H9 (cell line): ENCODE measurements at regions not wholly inside any gene's neighbourhood (a gene's known extent, or its start where the extent isn't known, plus 50 kb on each side); places are given as distances from the start of the nearest gene placed in this dataset.

ENCODE experiments used
- DNase-seq: peaks from one replicate; pipeline ENCODE4 v3.0.0-alpha.2; 2017
- H2AFZ ChIP-seq: one replicate; pipeline ENCODE4 v1.6.1; 2013; ENCODE audit warnings: mild to moderate bottlenecking, low read length, control low read depth, moderate library complexity
- H2AK5ac ChIP-seq: 2 replicates; pipeline ENCODE4 v1.6.1; 2013; ENCODE audit warnings: low read length, control low read depth, mixed read lengths; ENCODE audit not compliant: insufficient read length
- H2BK120ac ChIP-seq: one replicate; pipeline ENCODE4 v1.6.1; 2013; ENCODE audit warnings: low read depth, mild to moderate bottlenecking, low read length, control low read depth, inconsistent platforms; ENCODE audit not compliant: poor library complexity, severe bottlenecking
- H2BK12ac ChIP-seq: 2 replicates; pipeline ENCODE4 v1.6.1; 2013; ENCODE audit warnings: low read length, control low read depth, mixed read lengths, low read depth; ENCODE audit not compliant: insufficient read length
- H2BK15ac ChIP-seq: 2 replicates; pipeline ENCODE4 v1.6.1; 2013; ENCODE audit warnings: low read depth, low read length, control low read depth
- H2BK20ac ChIP-seq: one replicate; pipeline ENCODE4 v1.6.1; 2013; ENCODE audit warnings: low read depth, mild to moderate bottlenecking, low read length, control low read depth, inconsistent platforms; ENCODE audit not compliant: poor library complexity, severe bottlenecking
- H2BK5ac ChIP-seq: 2 replicates; pipeline ENCODE4 v1.6.1; 2013; ENCODE audit warnings: low read length, control low read depth, mixed read lengths; ENCODE audit not compliant: insufficient read length
- H3K14ac ChIP-seq: 2 replicates; pipeline ENCODE4 v1.6.1; 2013; ENCODE audit warnings: low read length, control low read depth; ENCODE audit not compliant: insufficient read depth
- H3K18ac ChIP-seq: 2 replicates; pipeline ENCODE4 v1.6.1; 2013; ENCODE audit warnings: low read depth, mild to moderate bottlenecking, mixed read lengths, low read length, control low read depth; ENCODE audit not compliant: insufficient read length
- H3K23ac ChIP-seq: 2 replicates; pipeline ENCODE4 v1.6.1; 2013; ENCODE audit warnings: low read length, control low read depth, mixed read lengths, low read depth; ENCODE audit not compliant: insufficient read length
- H3K23me2 ChIP-seq: 2 replicates; pipeline ENCODE4 v1.6.1; 2013; ENCODE audit warnings: low read depth, mild to moderate bottlenecking, mixed read lengths, low read length, control low read depth; ENCODE audit not compliant: insufficient read length, poor library complexity, severe bottlenecking
- H3K27ac ChIP-seq: 2 replicates; pipeline ENCODE4 v1.5.1; 2013; ENCODE audit warnings: low read length, control low read depth, mixed read lengths, low read depth; ENCODE audit not compliant: insufficient read length
- H3K27me3 ChIP-seq: 2 replicates; pipeline ENCODE4 v1.6.1; 2013; ENCODE audit warnings: low read length, control low read depth, inconsistent platforms; ENCODE audit not compliant: insufficient read depth
- H3K4ac ChIP-seq: 2 replicates; pipeline ENCODE4 v1.6.1; 2013; ENCODE audit warnings: low read depth, mild to moderate bottlenecking, control low read depth, inconsistent platforms, low read length, moderate library complexity
- H3K4me1 ChIP-seq: 2 replicates; pipeline ENCODE4 v1.6.1; 2013; ENCODE audit warnings: low read length, control low read depth, inconsistent platforms; ENCODE audit not compliant: insufficient read depth
- H3K4me2 ChIP-seq: 2 replicates; pipeline ENCODE4 v1.6.1; 2013; ENCODE audit warnings: low read length, control low read depth, mixed read lengths; ENCODE audit not compliant: insufficient read length, insufficient read depth
- H3K56ac ChIP-seq: 2 replicates; pipeline ENCODE4 v1.6.1; 2013; ENCODE audit warnings: low read depth, mild to moderate bottlenecking, mixed read lengths, low read length, control low read depth; ENCODE audit not compliant: insufficient read length
- H3K79me1 ChIP-seq: 2 replicates; pipeline ENCODE4 v1.6.1; 2013; ENCODE audit warnings: low read depth, mild to moderate bottlenecking, moderate library complexity, low read length, control low read depth, inconsistent platforms; ENCODE audit not compliant: insufficient read depth, poor library complexity, severe bottlenecking
- H3K79me2 ChIP-seq: 2 replicates; pipeline ENCODE4 v1.6.1; 2013; ENCODE audit warnings: low read length, control low read depth, inconsistent platforms; ENCODE audit not compliant: insufficient read depth
- H3K9ac ChIP-seq: 2 replicates; pipeline ENCODE4 v1.6.1; 2013; ENCODE audit warnings: low read length, control low read depth, mixed read lengths; ENCODE audit not compliant: insufficient read length; ENCODE audit errors: extremely low read depth
- H3K9me3 ChIP-seq: one replicate; pipeline ENCODE4 v1.6.1; 2013; ENCODE audit warnings: low read depth, low read length, inconsistent platforms; ENCODE audit not compliant: control insufficient read depth
- H3T11ph ChIP-seq: one replicate; pipeline ENCODE4 v1.6.1; 2013; ENCODE audit warnings: mild to moderate bottlenecking, low read length, control low read depth, inconsistent platforms
- H4K20me1 ChIP-seq: one replicate; pipeline ENCODE4 v1.6.1; 2013; ENCODE audit not compliant: control insufficient read depth, insufficient read length, insufficient read depth
- H4K5ac ChIP-seq: 2 replicates; pipeline ENCODE4 v1.6.1; 2013; ENCODE audit warnings: low read depth, mild to moderate bottlenecking, mixed read lengths, low read length, control low read depth; ENCODE audit not compliant: insufficient read length
- H4K8ac ChIP-seq: replicated peaks from 2 replicates; pipeline ENCODE4 v1.6.1; 2013; ENCODE audit warnings: low read length, control low read depth, mixed read lengths, low read depth; ENCODE audit not compliant: insufficient read length
- H4K91ac ChIP-seq: 2 replicates; pipeline ENCODE4 v1.6.1; 2013; ENCODE audit warnings: low read depth, mild to moderate bottlenecking, moderate library complexity, mixed read lengths, low read length, control low read depth; ENCODE audit not compliant: insufficient read length
- H3K27ac Mint-ChIP-seq, 3 experiments: 2 replicates in 2 of 3; 3 replicates in 1 of 3; pipeline ENCODE4 v1.8.0; 2020 to 2021; ENCODE audit warnings: mixed read lengths in 3 of 3, mild to moderate bottlenecking in 1 of 3, moderate library complexity in 1 of 3
- H3K27me3 Mint-ChIP-seq: 2 replicates; pipeline ENCODE4 v1.8.0; 2021; ENCODE audit warnings: low read depth, mild to moderate bottlenecking, moderate library complexity, mixed read lengths
- H3K36me3 Mint-ChIP-seq, 3 experiments: 2 replicates in 2 of 3; 3 replicates in 1 of 3; pipeline ENCODE4 v1.8.0; 2020 to 2021; ENCODE audit warnings: low read depth in 3 of 3, mixed read lengths in 3 of 3; ENCODE audit not compliant: insufficient read depth in 1 of 3
- H3K4me1 Mint-ChIP-seq, 2 experiments: 2 replicates each; pipeline ENCODE4 v1.8.0; 2020; ENCODE audit warnings: mixed read lengths in 2 of 2
- H3K4me3 Mint-ChIP-seq, 2 experiments: 2 replicates in 1 of 2; 3 replicates in 1 of 2; pipeline ENCODE4 v1.8.0; 2020 to 2021; ENCODE audit warnings: mild to moderate bottlenecking in 2 of 2, mixed read lengths in 2 of 2, moderate library complexity in 1 of 2
- H3K9me3 Mint-ChIP-seq, 2 experiments: 2 replicates in 1 of 2; 3 replicates in 1 of 2; pipeline ENCODE4 v1.8.0; 2020; ENCODE audit warnings: mild to moderate bottlenecking in 2 of 2, mixed read lengths in 2 of 2, moderate library complexity in 1 of 2
- CTCF ChIP-seq: fragments of 200-600 bp; sonication (generic); conservative IDR thresholded peaks from 3 replicates; pipeline ENCODE4 v1.8.0; 2021; ENCODE audit warnings: antibody characterized with exemption, mild to moderate bottlenecking
- WGBS: extraction: QIAGEN DNeasy Blood & Tissue Kit; methylation state at CpG from one replicate; pipeline ENCODE4 v1.1.7; 2013; ENCODE audit warnings: missing lambda C conversion rate, low lambda C conversion rate, mixed read lengths; ENCODE audit not compliant: insufficient read length; ENCODE audit errors: extremely low coverage; 5-methylcytosine and 5-hydroxymethylcytosine counted together

DNA sequence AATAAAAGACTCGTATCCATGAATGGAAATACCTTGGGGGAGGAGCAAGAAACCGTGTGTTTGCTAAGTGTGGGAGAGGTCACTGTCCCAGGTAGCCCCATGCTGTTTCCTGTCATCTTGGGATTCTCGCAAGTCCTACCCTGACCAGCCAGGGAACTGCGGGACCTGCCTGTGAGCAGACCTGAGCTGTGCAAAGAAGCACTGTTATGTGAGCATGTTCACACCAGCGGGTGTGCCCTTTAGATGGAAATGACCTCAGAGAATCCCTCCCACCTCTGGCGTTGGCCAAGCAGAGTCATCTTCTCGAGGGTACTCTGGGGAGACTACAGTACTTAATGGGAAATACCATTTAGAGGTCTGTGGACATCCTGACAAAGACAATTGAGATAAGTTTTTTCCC, 127.0 kb upstream of the MON1B start:
- no CpG with 5 or more reads among the region's 7 CpGs for WGBS
- Histone ChIP-seq H3K27me3 (no peaks in the 10 kb centered on the region), H3K4me1 (no peaks in the 10 kb centered on the region), H2BK5ac (no peak overlapping the region), H3K9me3 (no peaks in the 10 kb centered on the region), H2BK12ac (no peak overlapping the region), H3K79me1 (no peaks in the 10 kb centered on the region), H2BK120ac (no peak overlapping the region), H3K79me2 (no peaks in the 10 kb centered on the region), H3K4ac (no peak overlapping the region), H3K14ac (no peak overlapping the region), H4K5ac (no peak overlapping the region), H2BK20ac (no peak overlapping the region), H3K18ac (no peak overlapping the region), H3K23me2 (no peaks in the 10 kb centered on the region), H2BK15ac (no peak overlapping the region), H3K9ac (no peak overlapping the region), H3T11ph (no peak overlapping the region), H4K8ac (no peak overlapping the region), H3K56ac (no peak overlapping the region), H3K4me2 (no peak overlapping the region), H4K20me1 (no peaks in the 10 kb centered on the region), H3K23ac (no peak overlapping the region), H3K27ac (no peak overlapping the region), H2AFZ (no peak overlapping the region), H2AK5ac (no peak overlapping the region), H4K91ac (no peak overlapping the region)
- Mint-ChIP-seq H3K27me3 (no peaks in the 10 kb centered on the region; the same call in 1 of the 2 replicates), H3K36me3 (no peaks in the 10 kb centered on the region), H3K9me3 (no peaks in the 10 kb centered on the region), H3K27ac (no peak overlapping the region), H3K4me3 (no peak overlapping the region), H3K4me1 (peaks cover 20% of the 10 kb centered on the region in 2 experiments)
- peak; percentile 31 for DNase-seq
- no peak for TF ChIP-seq CTCF
